Urothelium cell line (cell line): ENCODE measurements at regions not wholly inside any gene's neighbourhood (a gene's known extent, or its start where the extent isn't known, plus 50 kb on each side); places are given as distances from the start of the nearest gene placed in this dataset.
"Not testable (repeated sequence)": the region's sequence is repeated elsewhere in the genome, so short reads cannot be mapped to it uniquely, and the experiment has no call there.

Source experiments
- DNase-seq: peaks from one replicate; pipeline ENCODE4 v3.0.0; 2011; ENCODE audit warnings: low spot score, mixed read lengths
- FAIRE-seq: peaks from 2 replicates; lab custom pipeline; 2011; peaks lifted over from hg19 to GRCh38; lab: Jason Lieb, UNC

GRCh38 chr9:754150-754931 lies 87.2 kb upstream of the DMRT1 start:
- DNase-seq (no peak), FAIRE-seq (no peak)

- FAIRE-seq = no peak
- peak; percentile 55 for DNase-seq
Observed at GRCh38 chr9:755454-756381, 85.8 kb upstream of the DMRT1 start.

GRCh38 chr9:757246-757881 lies 84.1 kb upstream of the DMRT1 start:
- FAIRE-seq (no peak), DNase-seq (no peak)

GRCh38 chr9:758146-758545 lies 83.4 kb upstream of the DMRT1 start:
- no peak for DNase-seq
- FAIRE-seq = no peak

GRCh38 chr9:759541-759940 lies 82.0 kb upstream of the DMRT1 start:
- DNase-seq = no peak
- no peak for FAIRE-seq

GRCh38 chr9:759983-760736 lies 81.3 kb upstream of the DMRT1 start:
- DNase-seq (no peak), FAIRE-seq (no peak)

- FAIRE-seq = no peak
Observed at GRCh38 chr9:761176-761792, 80.2 kb upstream of the DMRT1 start.

GRCh38 chr9:761793-762560 lies 79.5 kb upstream of the DMRT1 start:
- DNase-seq (no peak), FAIRE-seq (no peak)

More at GRCh38 chr9:761176-761792, 80.2 kb upstream of the DMRT1 start:
- no peak for DNase-seq

GRCh38 chr9:763692-764091 lies 77.8 kb upstream of the DMRT1 start:
- FAIRE-seq (no peak), DNase-seq (no peak)

GRCh38 chr9:764105-764524 lies 77.4 kb upstream of the DMRT1 start:
- no peak for FAIRE-seq
- DNase-seq = peak; percentile 61

GRCh38 chr9:764986-765385 lies 76.5 kb upstream of the DMRT1 start:
- FAIRE-seq = no peak
- DNase-seq = no peak

GRCh38 chr9:767061-767561 lies 74.4 kb upstream of the DMRT1 start:
- DNase-seq, FAIRE-seq: not testable (repeated sequence)

- no peak for FAIRE-seq
- DNase-seq = no peak
Observed at GRCh38 chr9:776086-776485, 65.4 kb upstream of the DMRT1 start.

GRCh38 chr9:777978-778377 lies 63.5 kb upstream of the DMRT1 start:
- FAIRE-seq = no peak
- no peak for DNase-seq

- DNase-seq (no peak), FAIRE-seq (no peak)
Observed at GRCh38 chr9:784202-784601, 57.3 kb upstream of the DMRT1 start.

- FAIRE-seq = no peak
- DNase-seq = no peak
Observed at GRCh38 chr9:784916-785315, 56.6 kb upstream of the DMRT1 start.

GRCh38 chr9:785997-786396 lies 55.5 kb upstream of the DMRT1 start:
- DNase-seq (no peak), FAIRE-seq (no peak)

GRCh38 chr9:786405-786804 lies 55.1 kb upstream of the DMRT1 start:
- no peak for FAIRE-seq
- DNase-seq = no peak

GRCh38 chr9:788777-789176 lies 52.7 kb upstream of the DMRT1 start:
- DNase-seq (no peak), FAIRE-seq (no peak)
